Left renal cortex interstitium (tissue), 4 donors: ENCODE measurements at regions not wholly inside any gene's neighbourhood (a gene's known extent, or its start where the extent isn't known, plus 50 kb on each side); places are given as distances from the start of the nearest gene placed in this dataset.
"Not testable (repeated sequence)": the region's sequence is repeated elsewhere in the genome, so short reads cannot be mapped to it uniquely, and the experiment has no call there.

Source experiments
- DNase-seq, 4 donors: peaks; one replicate each; pipeline ENCODE4 v3.0.0-alpha.2; 2013; ENCODE audit warnings: low read depth in 4 of 4, low spot score in 2 of 4, missing footprints in 1 of 4

GRCh38 chr2:22958308-22958707 is 426.7 kb upstream of the KLHL29 start:
- DNase-seq = no peak

DNA sequence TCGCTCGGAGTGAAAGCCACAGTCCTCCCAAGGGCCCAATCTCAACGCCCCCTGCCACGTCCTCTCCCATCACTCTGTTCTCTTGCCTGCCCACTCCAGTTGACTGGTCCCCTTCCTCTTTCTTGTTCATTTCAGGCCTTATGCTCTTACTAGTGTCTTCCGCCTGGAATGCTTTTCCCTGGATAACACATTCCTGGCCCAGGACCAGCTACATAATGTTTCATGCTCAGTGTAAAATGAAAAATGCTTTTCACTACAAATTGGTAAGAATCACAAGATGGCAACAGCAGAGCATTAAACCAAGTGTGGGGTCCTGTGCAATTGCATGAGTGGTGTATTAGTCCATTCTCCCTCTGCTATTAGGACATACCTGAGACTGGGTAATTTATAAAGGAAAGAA is 417.2 kb upstream of the KLHL29 start:
- DNase-seq = no peak

DNA sequence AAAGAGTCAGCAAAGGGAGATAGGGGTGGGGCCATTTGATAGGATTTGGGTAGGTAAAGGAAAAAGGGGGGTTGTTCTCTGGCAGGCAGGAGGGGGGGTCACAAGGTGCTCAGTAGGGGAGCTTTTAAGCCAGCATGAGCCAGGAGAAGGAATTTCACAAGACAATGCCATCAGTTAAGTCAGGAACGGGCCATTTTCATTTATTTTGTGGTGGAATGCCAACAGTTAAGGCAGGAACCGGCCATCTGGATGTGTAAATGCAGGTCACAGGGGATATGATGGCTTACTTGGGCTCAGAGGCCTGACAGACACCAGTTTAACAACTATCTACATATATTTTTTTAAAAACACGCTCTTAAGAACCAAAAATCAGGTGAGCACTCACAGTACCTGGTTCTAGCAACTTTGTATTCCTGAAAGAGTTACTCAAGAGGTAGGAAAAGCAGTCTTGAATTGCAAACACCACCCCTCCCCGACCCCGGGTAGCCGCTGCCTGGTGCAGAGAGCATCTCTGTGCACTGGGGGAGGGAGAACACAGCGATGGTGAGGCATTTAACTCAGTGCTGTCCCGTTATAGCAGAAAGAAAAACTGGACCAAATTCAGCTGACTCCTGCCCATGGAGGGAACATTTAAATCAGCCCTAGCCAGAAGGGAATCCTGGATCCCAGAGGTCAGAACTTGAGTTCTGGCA is 414.5 kb upstream of the KLHL29 start:
- no peak for DNase-seq

DNA sequence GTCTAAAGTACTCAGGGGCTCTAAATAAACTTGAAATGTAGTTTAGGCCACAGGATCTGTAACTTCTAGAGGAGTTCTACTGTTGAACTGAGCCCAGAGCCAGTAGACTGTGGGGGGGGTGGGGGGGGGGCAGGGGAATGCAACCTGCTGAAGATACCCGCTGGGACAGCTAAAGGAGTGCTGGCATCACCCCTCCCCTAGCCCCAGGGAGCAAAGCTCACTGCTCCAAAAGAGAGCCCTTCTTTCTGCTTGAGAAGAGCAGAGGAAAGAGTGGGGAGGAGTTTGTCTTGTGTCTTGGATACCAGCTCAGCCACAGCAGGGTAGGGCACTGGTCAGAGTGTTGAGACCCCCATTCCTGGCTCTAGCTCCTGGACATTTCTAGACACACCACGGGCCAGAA is 414.0 kb upstream of the KLHL29 start:
- DNase-seq = no peak

DNA sequence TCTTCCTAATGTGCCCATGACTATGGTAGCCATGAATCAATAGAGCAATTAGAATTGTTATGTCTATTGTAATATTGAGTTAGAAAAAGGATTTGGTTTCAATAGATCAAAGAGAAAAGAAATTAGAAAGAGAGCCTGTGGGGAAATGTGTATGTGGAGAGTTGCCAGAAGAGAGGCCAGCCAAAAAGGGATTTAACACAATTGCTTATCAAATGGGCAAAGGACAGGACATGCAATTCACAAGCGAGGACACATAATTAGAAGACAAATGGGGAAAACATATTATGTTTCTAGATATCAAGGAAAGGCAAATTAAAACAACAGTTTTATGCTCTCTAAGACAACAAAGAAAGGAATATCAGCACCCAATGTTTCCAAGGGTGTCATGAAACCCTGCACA is 403.2 kb upstream of the KLHL29 start:
- no peak for DNase-seq

DNA sequence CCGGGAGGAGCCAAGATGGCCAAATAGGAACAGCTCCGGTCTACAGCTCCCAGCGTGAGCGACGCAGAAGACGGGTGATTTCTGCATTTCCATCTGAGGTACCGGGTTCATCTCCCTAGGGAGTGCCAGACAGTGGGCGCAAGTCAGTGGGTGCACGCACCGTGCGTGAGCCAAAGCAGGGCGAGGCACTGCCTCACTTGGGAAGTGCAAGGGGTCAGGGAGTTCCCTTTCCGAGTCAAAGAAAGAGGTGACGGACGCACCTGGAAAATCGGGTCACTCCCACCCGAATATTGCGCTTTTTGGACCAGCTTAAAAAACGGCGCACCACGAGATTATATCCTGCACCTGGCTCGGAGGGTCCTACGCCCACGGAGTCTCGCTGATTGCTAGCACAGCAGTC is 400.8 kb upstream of the KLHL29 start:
- not testable (repeated sequence) for DNase-seq

DNA sequence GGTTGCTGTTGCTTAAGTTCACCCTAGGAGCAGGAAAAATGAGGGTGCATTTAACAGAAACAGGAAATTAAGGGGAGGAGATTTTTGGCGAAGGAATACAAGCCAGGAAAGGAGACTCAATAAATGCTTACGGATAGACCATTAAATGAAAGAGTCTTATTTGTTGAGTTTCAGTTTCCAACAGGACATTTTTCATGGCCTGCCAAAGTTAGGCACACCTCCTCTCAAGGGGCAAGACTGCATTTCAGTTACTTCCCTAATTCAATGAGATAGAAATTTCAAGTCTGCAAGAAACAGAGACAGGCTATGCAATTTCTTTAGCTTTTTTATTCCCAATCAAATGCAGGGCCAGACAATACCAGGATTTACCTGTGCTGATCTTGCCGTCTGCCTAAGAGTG is 394.7 kb upstream of the KLHL29 start:
- DNase-seq = no peak

- DNase-seq = no peak
Observed at GRCh38 chr2:22991844-22992243, 393.1 kb upstream of the KLHL29 start.

GRCh38 chr2:22992441-22992840 is 392.5 kb upstream of the KLHL29 start:
- no peak for DNase-seq

GRCh38 chr2:22993250-22993649 is 391.7 kb upstream of the KLHL29 start:
- no peak for DNase-seq

DNA sequence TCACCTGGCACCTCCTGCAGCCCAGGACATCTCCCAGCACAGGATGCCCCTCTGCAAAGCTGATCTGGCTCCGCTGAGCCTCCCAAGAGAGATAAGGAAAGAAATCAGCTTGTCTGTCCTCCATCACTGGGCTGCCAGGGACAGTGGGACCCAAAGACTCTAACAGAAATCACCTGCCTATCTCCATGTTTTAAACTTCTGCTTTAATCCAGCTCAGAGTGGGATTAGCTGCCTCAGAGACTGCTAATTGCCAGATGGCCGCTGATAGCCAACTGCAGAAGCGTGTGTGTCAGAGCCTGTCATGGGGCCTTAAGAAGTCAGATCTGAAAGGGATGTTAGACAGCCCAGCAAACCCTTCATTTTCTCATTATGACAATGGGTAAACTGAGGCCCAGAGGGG is 389.4 kb upstream of the KLHL29 start:
- no peak for DNase-seq

DNA sequence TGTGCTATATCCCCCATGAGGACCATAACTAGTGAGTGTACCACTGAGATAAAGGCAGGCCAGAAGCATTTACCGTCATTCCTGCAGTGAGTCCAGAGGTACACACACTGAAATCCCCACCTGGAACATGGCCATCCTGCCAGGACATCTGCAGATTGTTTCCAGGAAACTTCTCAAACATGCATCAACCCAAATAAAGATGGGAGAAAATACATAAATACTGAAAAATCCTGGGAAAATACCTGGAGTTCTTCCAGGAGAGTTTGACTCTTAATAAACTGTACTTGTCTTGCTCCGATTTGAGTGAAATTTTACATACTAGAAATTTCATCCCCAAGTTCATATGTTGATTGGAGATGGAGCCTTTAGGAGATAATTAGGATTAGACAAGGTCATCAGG is 388.1 kb upstream of the KLHL29 start:
- DNase-seq = no peak

GRCh38 chr2:22998359-22998758 is 386.6 kb upstream of the KLHL29 start:
- no peak for DNase-seq

DNA sequence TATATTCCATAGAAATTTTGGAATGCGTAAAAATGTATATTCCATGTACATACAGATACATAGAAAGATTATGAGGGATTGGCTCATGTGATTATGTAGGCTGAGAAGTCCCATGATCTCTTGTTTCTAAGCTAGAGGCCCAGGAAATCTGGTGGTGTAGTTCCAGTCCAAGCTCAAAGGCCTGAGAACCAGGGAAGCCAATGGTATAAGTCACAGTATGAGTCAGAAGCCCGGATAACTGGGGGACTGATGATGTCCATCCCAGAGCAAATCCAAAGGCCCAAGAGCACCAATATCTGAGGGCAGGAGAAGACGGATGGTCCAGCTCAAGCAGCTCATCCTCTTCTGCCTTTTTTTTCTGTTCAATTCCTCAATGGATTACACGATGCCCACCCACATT is 385.0 kb upstream of the KLHL29 start:
- DNase-seq = no peak

- no peak for DNase-seq
Observed at GRCh38 chr2:23002234-23002633, 382.7 kb upstream of the KLHL29 start.

- DNase-seq = no peak
Observed at GRCh38 chr2:23005469-23005868, 379.5 kb upstream of the KLHL29 start.

GRCh38 chr2:23007631-23008235 is 377.2 kb upstream of the KLHL29 start:
- DNase-seq = no peak

GRCh38 chr2:23008440-23008839 is 376.5 kb upstream of the KLHL29 start:
- DNase-seq = no peak

GRCh38 chr2:23008951-23009350 is 376.0 kb upstream of the KLHL29 start:
- no peak for DNase-seq

DNA sequence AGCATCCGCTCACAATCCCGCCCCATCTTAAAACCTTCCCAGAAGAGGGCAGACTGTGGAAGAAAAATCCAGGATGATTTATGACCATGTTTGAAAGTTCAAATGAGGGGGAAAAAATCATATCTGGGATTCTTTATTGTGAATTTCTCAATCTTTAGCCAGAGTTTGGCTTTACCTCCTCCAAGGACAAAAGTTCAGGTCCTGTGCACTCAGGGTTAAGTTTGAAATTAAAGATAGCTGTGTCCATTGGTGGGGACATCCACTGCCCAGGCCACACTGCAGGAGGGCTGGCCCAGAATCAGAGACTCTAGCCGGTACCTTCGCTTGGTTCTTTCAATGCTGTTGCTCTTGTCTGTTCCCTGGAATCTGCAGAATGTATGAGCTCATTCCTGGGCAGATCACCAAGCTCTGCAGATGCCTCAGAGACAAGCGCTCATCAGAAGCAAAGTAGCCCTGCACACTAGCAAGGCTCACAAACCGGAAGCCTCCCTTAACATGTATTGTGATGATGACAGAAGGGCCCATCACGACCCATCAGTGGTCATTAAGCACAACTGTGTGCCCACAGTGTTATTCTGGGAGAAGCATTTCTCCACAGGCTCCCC is 375.3 kb upstream of the KLHL29 start:
- DNase-seq = no peak

DNA sequence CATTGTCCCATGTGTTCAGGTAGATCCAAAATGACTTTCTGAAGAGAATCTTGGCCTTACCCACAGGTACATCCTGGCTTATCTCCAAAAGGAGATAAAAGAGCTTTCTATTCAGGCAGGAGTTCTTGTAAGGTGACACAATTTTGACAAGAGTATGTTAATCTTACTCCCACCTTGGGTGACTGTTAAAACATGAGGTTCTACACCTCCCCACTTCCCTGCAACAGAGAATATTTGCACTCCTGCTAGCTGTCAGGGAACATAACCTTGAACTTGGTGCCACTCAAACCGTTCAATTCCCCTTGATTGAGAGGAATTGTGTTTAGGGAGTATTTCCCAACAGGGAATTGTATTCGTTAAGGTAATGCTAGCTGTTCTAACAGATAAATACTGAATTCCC is 372.5 kb upstream of the KLHL29 start:
- DNase-seq = no peak

- no peak for DNase-seq
Observed at GRCh38 chr2:23015651-23016200, 369.3 kb upstream of the KLHL29 start.
